ENCODE measurements at regions not wholly inside any gene's neighbourhood (a gene's known extent, or its start where the extent isn't known, plus 50 kb on each side); places are given as distances from the start of the nearest gene placed in this dataset.

GRCh38 chr7:17205910-17206309, 92.5 kb upstream of the AHR start (continued):
- TF ChIP-seq SMYD3 (CRISPR knock-in tag; IDR thresholded peaks at IDR 0.05) (0 out of 2 replicates have a peak, but pooled peaks have one; percentile 23), ZHX2 (IDR thresholded peaks at IDR 0.05; ENCODE audit: low read depth) (no peak), ZHX2 (CRISPR knock-in tag; IDR thresholded peaks at IDR 0.05; ENCODE audit: borderline replicate concordance) (0 out of 2 replicates have a peak, but pooled peaks have one; percentile 47), ZNF639 (CRISPR knock-in tag; conservative IDR thresholded peaks at IDR 0.05) (0 out of 2 replicates have a peak, but pooled peaks have one; percentile 18), KLF16 (CRISPR knock-in tag; IDR thresholded peaks at IDR 0.05) (no peak), RFXAP (CRISPR knock-in tag; IDR thresholded peaks at IDR 0.05; ENCODE audit: borderline replicate concordance) (0 out of 2 replicates have a peak, but pooled peaks have one; percentile 22), SIX1 (CRISPR knock-in tag; IDR thresholded peaks at IDR 0.05; ENCODE audit: borderline replicate concordance) (no peak), SOX13 (IDR thresholded peaks at IDR 0.05) (no peak), SOX13 (CRISPR knock-in tag; conservative IDR thresholded peaks at IDR 0.05 in 1 of 2, IDR thresholded peaks at IDR 0.05 in 1 of 2) (no peak), ARID2 (CRISPR knock-in tag; IDR thresholded peaks at IDR 0.05; ENCODE audit: borderline replicate concordance) (0 out of 2 replicates have a peak, but pooled peaks have one; percentile 20)

Measured in HepG2 (cell line).